ENCODE measurements at regions not wholly inside any gene's neighbourhood (a gene's known extent, or its start where the extent isn't known, plus 50 kb on each side); places are given as distances from the start of the nearest gene placed in this dataset.

GRCh38 chr7:106369816-106370215 is 85.0 kb upstream of the NAMPT start:
- intact Hi-C loops (cut with micrococcal nuclease; ENCODE audit: unreplicated experiment) (no loop called here), in situ Hi-C loops (cut with HindIII; ENCODE audit: extremely low pct_ligation_motif_present, low pct_unique_long_range_greater_than_20kb) (loop anchor here (5.0 kb wide), 1 partner anchor 193 kb away; no protein-coding TSS in a partner anchor)
- POLR2A ChIA-PET, result no interaction called here
- no peak for TF ChIP-seq ZNF484 (CRISPR knock-in tag; IDR thresholded peaks at IDR 0.05; ENCODE audit: borderline replicate concordance, low read depth)
- no peak for TF ChIP-seq YEATS2 (CRISPR knock-in tag; IDR thresholded peaks at IDR 0.05; ENCODE audit: borderline replicate concordance)
- H3K36me3 ChIP-seq (replicated peaks in 1 of 2; ENCODE audit: control insufficient read depth in 1 of 2, insufficient read depth in 2 of 2, low read length in 2 of 2), result no peaks in the 10 kb centered on the region
- no peaks in the 10 kb centered on the region for H3K9me3 ChIP-seq (ENCODE audit: low read length)
- no TSS peak for BruUV-seq (replicated peaks)
- DNase-seq (ENCODE audit: low spot score) (no peak), ATAC-seq (no peak), FAIRE-seq (no peak)
- CTCF ChIA-PET (ENCODE audit: low intra/inter-chr PET ratio, low total read pairs), result no interaction called here
- H3K4me1 ChIP-seq (ENCODE audit: insufficient read depth, low read length), result no peaks in the 10 kb centered on the region
- no peaks in the 10 kb centered on the region for H4K20me1 ChIP-seq (ENCODE audit: insufficient read depth, low read length)
- no peaks in the 10 kb centered on the region for H3K79me2 ChIP-seq (ENCODE audit: insufficient read depth, low read length)
- H3K4me2 ChIP-seq (ENCODE audit: low read depth, low read length), result no peak overlapping the region
- H3K27me3 ChIP-seq (ENCODE audit: control insufficient read depth in 1 of 2, insufficient read depth in 2 of 2, low read length in 2 of 2), result peaks cover 0 to 9% of the 10 kb centered on the region in 2 experiments; a peak in 2 of 5 replicates
- H3K9ac ChIP-seq (ENCODE audit: insufficient read depth, low read depth, low read length), result no peak overlapping the region
- no peak overlapping the region for H3K27ac ChIP-seq (ENCODE audit: extremely low read length, insufficient read depth, low read length)
- H3K4me3 ChIP-seq (replicated peaks in 1 of 3; ENCODE audit: insufficient read depth in 1 of 3, low read depth in 2 of 3, low read length in 3 of 3), result no peak overlapping the region
- no peak overlapping the region for H2AFZ ChIP-seq (ENCODE audit: low read length)
- WGBS (ENCODE audit: low lambda C conversion rate), result 20% methylated on average over 2 of the region's 2 CpGs

GRCh38 chr7:106369352-106369751 is 84.6 kb upstream of the NAMPT start:
- BruUV-seq (replicated peaks), result no TSS peak
- H3K4me3 ChIP-seq (replicated peaks in 1 of 3; ENCODE audit: insufficient read depth in 1 of 3, low read depth in 2 of 3, low read length in 3 of 3), result no peak overlapping the region
- no peaks in the 10 kb centered on the region for H3K9me3 ChIP-seq (ENCODE audit: low read length)
- no peak overlapping the region for H3K9ac ChIP-seq (ENCODE audit: insufficient read depth, low read depth, low read length)
- ATAC-seq, result no peak
- CTCF ChIA-PET (ENCODE audit: low intra/inter-chr PET ratio, low total read pairs), result no interaction called here
- no peaks in the 10 kb centered on the region for H3K4me1 ChIP-seq (ENCODE audit: insufficient read depth, low read length)
- H3K27ac ChIP-seq (ENCODE audit: extremely low read length, insufficient read depth, low read length), result no peak overlapping the region
- H3K27me3 ChIP-seq (ENCODE audit: control insufficient read depth in 1 of 2, insufficient read depth in 2 of 2, low read length in 2 of 2), result peaks cover 0 to 9% of the 10 kb centered on the region in 2 experiments; a peak in 1 of 5 replicates
- no peak for FAIRE-seq
- POLR2A ChIA-PET, result no interaction called here
- no peaks in the 10 kb centered on the region for H4K20me1 ChIP-seq (ENCODE audit: insufficient read depth, low read length)
- 10% methylated on average over 3 of the region's 3 CpGs for WGBS (ENCODE audit: low lambda C conversion rate)
- H2AFZ ChIP-seq (ENCODE audit: low read length), result no peak overlapping the region
- H3K4me2 ChIP-seq (ENCODE audit: low read depth, low read length), result no peak overlapping the region
- TF ChIP-seq ZFP37 (CRISPR knock-in tag; IDR thresholded peaks at IDR 0.05; ENCODE audit: borderline replicate concordance) (no peak), RBFOX2 (IDR thresholded peaks at IDR 0.05; ENCODE audit: low read depth, low read length) (no peak)
- in situ Hi-C loops (cut with HindIII; ENCODE audit: extremely low pct_ligation_motif_present, low pct_unique_long_range_greater_than_20kb) (loop anchor here (5.0 kb wide), 1 partner anchor 192 kb away; no protein-coding TSS in a partner anchor), intact Hi-C loops (cut with micrococcal nuclease; ENCODE audit: unreplicated experiment) (no loop called here)
- H3K36me3 ChIP-seq (replicated peaks in 1 of 2; ENCODE audit: control insufficient read depth in 1 of 2, insufficient read depth in 2 of 2, low read length in 2 of 2), result no peaks in the 10 kb centered on the region
- no peaks in the 10 kb centered on the region for H3K79me2 ChIP-seq (ENCODE audit: insufficient read depth, low read length)
- DNase-seq (ENCODE audit: low spot score), result no peak

Measured in HepG2 (cell line).